ENCODE measurements at regions not wholly inside any gene's neighbourhood (a gene's known extent, or its start where the extent isn't known, plus 50 kb on each side); places are given as distances from the start of the nearest gene placed in this dataset.

GRCh38 chr13:76349700-76350099, 536.5 kb downstream of the KCTD12 start:
- no peak for ATAC-seq
- BruUV-seq (replicated peaks), result no TSS peak
- in situ Hi-C loops (cut with HindIII; ENCODE audit: low pct_unique_long_range_greater_than_20kb, low sequenced_read_pairs), result no loop called here

GRCh38 chr13:76339649-76340048, 546.6 kb downstream of the KCTD12 start:
- CTCF ChIA-PET, result no interaction called here
- H3K27ac ChIP-seq (ENCODE audit: low read length), result no peak overlapping the region
- POLR2A ChIA-PET, result no interaction called here
- in situ Hi-C loops (cut with HindIII; ENCODE audit: low pct_unique_long_range_greater_than_20kb, low sequenced_read_pairs) (no loop called here), intact Hi-C loops (cut with micrococcal nuclease; ENCODE audit: unreplicated experiment) (no loop called here)
- no TSS peak for BruUV-seq (replicated peaks)
- H3K4me1 ChIP-seq (ENCODE audit: control insufficient read depth, insufficient read depth, low read length), result no peaks in the 10 kb centered on the region
- H3K27me3 ChIP-seq (ENCODE audit: control insufficient read depth, insufficient read depth, low read length), result no peaks in the 10 kb centered on the region
- H3K4me3 ChIP-seq (ENCODE audit: low read depth in 2 of 2, low read length in 2 of 2), result no peak overlapping the region
- ATAC-seq (no peak), DNase-seq (ENCODE audit: low read depth, low spot score) (no peak)
- no peaks in the 10 kb centered on the region for H3K9me3 ChIP-seq (ENCODE audit: control insufficient read depth, insufficient read depth, low read depth, low read length)
- H3K36me3 ChIP-seq (ENCODE audit: control insufficient read depth, insufficient read depth, low read length), result no peaks in the 10 kb centered on the region
- TF ChIP-seq TCF7L2 (IDR thresholded peaks at IDR 0.05; ENCODE audit: low read depth, low read length) (no peak), CTCF (IDR thresholded peaks at IDR 0.05) (no peak), POLR2AphosphoS5 (IDR thresholded peaks at IDR 0.05; ENCODE audit: low read depth, low read length) (no peak), SIN3A (IDR thresholded peaks at IDR 0.05; ENCODE audit: borderline replicate concordance, insufficient read depth, low read depth, low read length) (no peak), REST (IDR thresholded peaks at IDR 0.05; ENCODE audit: insufficient read depth in 1 of 2, low read depth in 2 of 2, low read length in 1 of 2) (no peak)

More at GRCh38 chr13:76349700-76350099, 536.5 kb downstream of the KCTD12 start:
- DNase-seq (ENCODE audit: low read depth, low spot score), result no peak
- intact Hi-C loops (cut with micrococcal nuclease; ENCODE audit: unreplicated experiment), result no loop called here
- Histone ChIP-seq H3K36me3 (ENCODE audit: control insufficient read depth, insufficient read depth, low read length) (no peaks in the 10 kb centered on the region), H3K4me1 (ENCODE audit: control insufficient read depth, insufficient read depth, low read length) (no peaks in the 10 kb centered on the region), H3K4me3 (ENCODE audit: low read depth in 2 of 2, low read length in 2 of 2) (no peak overlapping the region), H3K27me3 (ENCODE audit: control insufficient read depth, insufficient read depth, low read length) (no peaks in the 10 kb centered on the region), H3K27ac (ENCODE audit: low read length) (no peak overlapping the region), H3K9me3 (ENCODE audit: control insufficient read depth, insufficient read depth, low read depth, low read length) (no peaks in the 10 kb centered on the region)
- no peak for TF ChIP-seq SIN3A (IDR thresholded peaks at IDR 0.05; ENCODE audit: borderline replicate concordance, insufficient read depth, low read depth, low read length)
- TF ChIP-seq CTCF (IDR thresholded peaks at IDR 0.05), result no peak
- no peak for TF ChIP-seq REST (IDR thresholded peaks at IDR 0.05; ENCODE audit: insufficient read depth in 1 of 2, low read depth in 2 of 2, low read length in 1 of 2)
- no peak for TF ChIP-seq TCF7L2 (IDR thresholded peaks at IDR 0.05; ENCODE audit: low read depth, low read length)
- TF ChIP-seq POLR2AphosphoS5 (IDR thresholded peaks at IDR 0.05; ENCODE audit: low read depth, low read length), result no peak
- POLR2A ChIA-PET, result no interaction called here
- CTCF ChIA-PET, result no interaction called here

All from Panc1 (cell line).